HepG2 (cell line): ENCODE measurements at regions not wholly inside any gene's neighbourhood (a gene's known extent, or its start where the extent isn't known, plus 50 kb on each side); places are given as distances from the start of the nearest gene placed in this dataset.

Experiments
- CHD2 ChIP-seq: IDR thresholded peaks from 2 replicates; pipeline ENCODE4 v1.6.1; 2011; ENCODE audit warnings: low read depth, low read length, improper control_type of control experiment
- DDIT3 ChIP-seq: sonication (generic); formaldehyde crosslinking; IDR thresholded peaks from 2 replicates; pipeline ENCODE4 v1.4.0; 2020; ENCODE audit warnings: mild to moderate bottlenecking, missing genetic modification reagents
- MIER3 ChIP-seq: IDR thresholded peaks from 2 replicates; pipeline ENCODE4 v1.6.1; 2016; ENCODE audit warnings: missing compliant biosample characterization, borderline replicate concordance
- PAXIP1 ChIP-seq: sonication (generic); formaldehyde crosslinking; conservative IDR thresholded peaks from 2 replicates; pipeline ENCODE4 v1.4.0; 2020; ENCODE audit warnings: mild to moderate bottlenecking, missing genetic modification reagents, moderate library complexity
- PRDM15 ChIP-seq: sonication (generic); formaldehyde crosslinking; IDR thresholded peaks from 2 replicates; pipeline ENCODE4 v1.4.0; 2020; ENCODE audit warnings: missing genetic modification reagents
- PTBP1 ChIP-seq: fragments of 200-400 bp; formaldehyde crosslinking; IDR thresholded peaks from 2 replicates; pipeline ENCODE4 v1.6.1; 2018; ENCODE audit warnings: low read length, low read depth; ENCODE audit not compliant: poor library complexity, severe bottlenecking
- SALL2 ChIP-seq: sonication (generic); formaldehyde crosslinking; IDR thresholded peaks from 2 replicates; pipeline ENCODE4 v1.8.1; 2023; ENCODE audit warnings: mild to moderate bottlenecking, missing genetic modification reagents, inconsistent platforms
- SIX4 ChIP-seq: sonication (generic); formaldehyde crosslinking; IDR thresholded peaks from 2 replicates; pipeline ENCODE4 v1.4.0; 2020; ENCODE audit warnings: missing genetic modification reagents
- ZBTB4 ChIP-seq: sonication (generic); formaldehyde crosslinking; IDR thresholded peaks from 2 replicates; pipeline ENCODE4 v1.4.0; 2020; ENCODE audit warnings: missing genetic modification reagents, mild to moderate bottlenecking, borderline replicate concordance
- ZGPAT ChIP-seq: IDR thresholded peaks from 2 replicates; pipeline ENCODE4 v1.6.1; 2016; ENCODE audit warnings: mild to moderate bottlenecking
- ZNF136 ChIP-seq: sonication (generic); formaldehyde crosslinking; IDR thresholded peaks from 2 replicates; pipeline ENCODE4 v1.8.1; 2022; ENCODE audit warnings: low read depth, mild to moderate bottlenecking, moderate library complexity, missing genetic modification reagents
- ZNF557 ChIP-seq: sonication (generic); formaldehyde crosslinking; IDR thresholded peaks from 2 replicates; pipeline ENCODE4 v1.4.0; 2020; ENCODE audit warnings: missing genetic modification reagents
- ZNF703 ChIP-seq: sonication (generic); formaldehyde crosslinking; IDR thresholded peaks from 2 replicates; pipeline ENCODE4 v1.5.1; 2020; ENCODE audit warnings: missing genetic modification reagents, mild to moderate bottlenecking, moderate library complexity, borderline replicate concordance
- ZNF709 ChIP-seq: sonication (generic); formaldehyde crosslinking; IDR thresholded peaks from 2 replicates; pipeline ENCODE4 v1.5.0; 2020; ENCODE audit warnings: mild to moderate bottlenecking, missing genetic modification reagents
- ZNF792 ChIP-seq: IDR thresholded peaks from 2 replicates; pipeline ENCODE4 v1.6.1; 2016

GRCh38 chr22:22087854-22088657 lies 105.5 kb upstream of the TOP3B start (continued):
- TF ChIP-seq SALL2 (CRISPR knock-in tag) (0 out of 2 replicates have a peak, but pooled peaks have one; percentile 41), CHD2 (no peak), ZNF703 (no peak), ZNF709 (CRISPR knock-in tag) (peak; percentile 43; the same call in 1 of the 2 replicates), ZGPAT (CRISPR knock-in tag) (peak; percentile 77), ZNF136 (CRISPR knock-in tag) (no peak), ZNF557 (CRISPR knock-in tag) (peak; percentile 75; the same call in 1 of the 2 replicates), PAXIP1 (CRISPR knock-in tag) (peak; percentile 95), MIER3 (peak; percentile 50; the same call in 1 of the 2 replicates), ZNF792 (CRISPR knock-in tag) (no peak), PTBP1 (no peak), ZBTB4 (no peak), DDIT3 (no peak), PRDM15 (CRISPR knock-in tag) (no peak), SIX4 (peak; percentile 86)
